H1 (cell line): ENCODE measurements at regions not wholly inside any gene's neighbourhood (a gene's known extent, or its start where the extent isn't known, plus 50 kb on each side); places are given as distances from the start of the nearest gene placed in this dataset.
A peak's percentile ranks its signal among the peaks of the same experiment; 100 is the strongest.

Experiments
- CTCF ChIA-PET: fragments of 300-600 bp; sonication (Branson Sonifier 250); formaldehyde crosslinking; loops from one replicate; lab custom pipeline; 2021; ENCODE audit not compliant: partially characterized antibody; lab: Charles Lee
- POLR2A ChIA-PET: fragments of 300-600 bp; sonication (Branson Sonifier 250); formaldehyde crosslinking; loops from one replicate; lab custom pipeline; 2021; ENCODE audit warnings: inconsistent platforms; ENCODE audit not compliant: partially characterized antibody; lab: Charles Lee
- DNase-seq, 2 experiments: peaks; one replicate each; pipeline versions ENCODE4 v3.0.0 to v3.0.0-alpha.2; 2010 to 2022; ENCODE audit warnings: low spot score in 2 of 2, low read depth in 1 of 2, mixed read lengths in 1 of 2
- FAIRE-seq: peaks from 2 replicates; lab custom pipeline; 2011; peaks lifted over from hg19 to GRCh38; lab: Jason Lieb, UNC
- H2AFZ ChIP-seq: 2 replicates; pipeline ENCODE4 v1.8.1; 2012; ENCODE audit warnings: low read length, inconsistent platforms
- H2AK5ac ChIP-seq: 2 replicates; pipeline ENCODE4 v1.6.1; 2013; ENCODE audit warnings: low read depth, low read length
- H2BK120ac ChIP-seq: replicated peaks from 2 replicates; pipeline ENCODE3; 2013; ENCODE audit warnings: low read depth, low read length, inconsistent platforms
- H2BK12ac ChIP-seq: 2 replicates; pipeline ENCODE4 v1.6.1; 2013; ENCODE audit warnings: low read depth, low read length
- H2BK15ac ChIP-seq: 2 replicates; pipeline ENCODE4 v1.6.1; 2013; ENCODE audit warnings: low read length
- H2BK20ac ChIP-seq: 2 replicates; pipeline ENCODE4 v1.6.1; 2013; ENCODE audit warnings: low read length
- H2BK5ac ChIP-seq: 2 replicates; pipeline ENCODE4 v1.6.1; 2013; ENCODE audit warnings: low read depth, low read length
- H3K14ac ChIP-seq: 2 replicates; pipeline ENCODE4 v1.6.1; 2013; ENCODE audit warnings: inconsistent platforms; ENCODE audit not compliant: insufficient read length
- H3K18ac ChIP-seq: 2 replicates; pipeline ENCODE4 v1.6.1; 2013; ENCODE audit warnings: low read length; ENCODE audit errors: extremely low read depth
- H3K23ac ChIP-seq: 2 replicates; pipeline ENCODE4 v1.6.1; 2013; ENCODE audit warnings: inconsistent platforms; ENCODE audit not compliant: insufficient read length
- H3K23me2 ChIP-seq: 2 replicates; pipeline ENCODE4 v1.6.1; 2013; ENCODE audit warnings: low read depth, low read length
- H3K27ac ChIP-seq: 2 replicates; pipeline ENCODE4 v1.6.1; 2011; ENCODE audit warnings: low read depth, low read length, inconsistent platforms
- H3K27me3 ChIP-seq, 4 experiments: replicated peaks in 1 of 4; 1 replicate in 1 of 4; 2 replicates in 3 of 4; pipeline versions ENCODE4 v1.6.1 to v1.8.1; 2011 to 2013; ENCODE audit warnings: low read length in 3 of 4, mild to moderate bottlenecking in 3 of 4, inconsistent platforms in 2 of 4, mixed read lengths in 2 of 4, moderate library complexity in 1 of 4; ENCODE audit not compliant: control insufficient read depth in 3 of 4, insufficient read depth in 3 of 4; ENCODE audit errors: extremely low read depth in 1 of 4
- H3K36me3 ChIP-seq, 4 experiments: 2 replicates each; pipeline versions ENCODE4 v1.6.1 to v1.8.1; 2011 to 2013; ENCODE audit warnings: mild to moderate bottlenecking in 4 of 4, low read length in 3 of 4, moderate library complexity in 2 of 4, control low read depth in 1 of 4, inconsistent platforms in 1 of 4; ENCODE audit not compliant: insufficient read depth in 4 of 4, control insufficient read depth in 2 of 4
- H3K4ac ChIP-seq: replicated peaks from 2 replicates; pipeline ENCODE3; 2013; ENCODE audit warnings: low read length, low read depth, mixed read lengths, inconsistent platforms; ENCODE audit not compliant: insufficient read length
- H3K4me1 ChIP-seq, 4 experiments: replicated peaks in 1 of 4; 1 replicate in 1 of 4; 2 replicates in 3 of 4; pipeline versions ENCODE4 v1.6.1 to v1.8.1; 2011 to 2013; ENCODE audit warnings: low read length in 3 of 4, inconsistent platforms in 2 of 4, mixed read lengths in 1 of 4; ENCODE audit not compliant: insufficient read depth in 4 of 4, control insufficient read depth in 3 of 4
- H3K4me2 ChIP-seq, 2 experiments: 2 replicates each; pipeline versions ENCODE4 v1.6.1 to v1.8.1; 2011 to 2013; ENCODE audit warnings: low read depth in 2 of 2, low read length in 2 of 2, control low read depth in 1 of 2, inconsistent platforms in 1 of 2, mild to moderate bottlenecking in 1 of 2; ENCODE audit not compliant: insufficient read depth in 1 of 2
- H3K4me3 ChIP-seq, 4 experiments: fragments of 200-600, 300-600 bp in 1 of 4; sonication (generic), shearing (Covaris generic), sonication (Bioruptor Twin) in 1 of 4; 2 replicates each; pipeline versions ENCODE4 v1.5.1 to v1.8.1; 2011 to 2016; ENCODE audit warnings: low read length in 4 of 4, low read depth in 3 of 4, control low read depth in 2 of 4, inconsistent platforms in 2 of 4, mild to moderate bottlenecking in 2 of 4, mixed read lengths in 1 of 4, moderate library complexity in 1 of 4; ENCODE audit not compliant: insufficient read depth in 2 of 4; ENCODE audit errors: extremely low read depth in 1 of 4
- H3K56ac ChIP-seq: replicated peaks from 2 replicates; pipeline ENCODE3; 2013; ENCODE audit warnings: low read depth, mild to moderate bottlenecking, mixed read lengths, low read length, inconsistent platforms; ENCODE audit not compliant: insufficient read length
- H3K79me1 ChIP-seq: 2 replicates; pipeline ENCODE4 v1.6.1; 2013; ENCODE audit warnings: low read depth, low read length, control low read depth
- H3K79me2 ChIP-seq, 2 experiments: 2 replicates each; pipeline versions ENCODE4 v1.6.1 to v1.8.1; 2012 to 2013; ENCODE audit warnings: low read length in 2 of 2, mild to moderate bottlenecking in 2 of 2, inconsistent platforms in 1 of 2; ENCODE audit not compliant: insufficient read depth in 2 of 2, control insufficient read depth in 1 of 2
- H3K9ac ChIP-seq, 4 experiments: replicated peaks in 1 of 4; 1 replicate in 1 of 4; 2 replicates in 3 of 4; pipeline versions ENCODE4 v1.6.1 to v1.8.1; 2011 to 2013; ENCODE audit warnings: low read depth in 3 of 4, low read length in 3 of 4, control low read depth in 2 of 4, mild to moderate bottlenecking in 2 of 4, moderate library complexity in 2 of 4, inconsistent platforms in 1 of 4; ENCODE audit errors: extremely low read depth in 1 of 4
- H3K9me3 ChIP-seq, 2 experiments: 2 replicates each; pipeline versions ENCODE4 v1.6.1 to v1.8.1; 2012 to 2013; ENCODE audit warnings: mild to moderate bottlenecking in 2 of 2, moderate library complexity in 2 of 2, control low read depth in 1 of 2, inconsistent platforms in 1 of 2, low read depth in 1 of 2, low read length in 1 of 2, mixed read lengths in 1 of 2; ENCODE audit not compliant: insufficient read depth in 2 of 2
- H4K20me1 ChIP-seq, 2 experiments: replicated peaks in 1 of 2; 2 replicates each; pipeline versions ENCODE3 to v1.8.1; 2011 to 2013; ENCODE audit warnings: inconsistent platforms in 2 of 2, low read length in 2 of 2, mild to moderate bottlenecking in 1 of 2; ENCODE audit not compliant: insufficient read depth in 2 of 2, control insufficient read depth in 1 of 2
- H4K5ac ChIP-seq: 2 replicates; pipeline ENCODE4 v1.6.1; 2013; ENCODE audit warnings: low read length, low read depth, mixed read lengths, inconsistent platforms; ENCODE audit not compliant: insufficient read length
- H4K8ac ChIP-seq: 2 replicates; pipeline ENCODE4 v1.8.0; 2013; ENCODE audit warnings: mild to moderate bottlenecking, moderate library complexity, low read length, inconsistent platforms; ENCODE audit not compliant: insufficient read depth; ENCODE audit errors: extremely low read depth
- H4K91ac ChIP-seq: replicated peaks from 2 replicates; pipeline ENCODE3; 2013; ENCODE audit warnings: low read length, mixed read lengths, inconsistent platforms; ENCODE audit not compliant: insufficient read length
- ATF2 ChIP-seq: IDR thresholded peaks from 2 replicates; pipeline ENCODE4 v1.6.1; 2012; ENCODE audit warnings: low read length, inconsistent platforms
- BCL11A ChIP-seq, 2 experiments: IDR thresholded peaks; one replicate each; pipeline ENCODE4 v1.6.1; 2011; ENCODE audit warnings: low read depth in 2 of 2, low read length in 2 of 2, mild to moderate bottlenecking in 2 of 2
- CHD2 ChIP-seq: IDR thresholded peaks from 2 replicates; pipeline ENCODE4 v1.6.1; 2012; ENCODE audit warnings: low read length, improper control_type of control experiment
- EGR1 ChIP-seq: IDR thresholded peaks from 2 replicates; pipeline ENCODE4 v1.6.1; 2011; ENCODE audit warnings: low read depth, low read length, borderline replicate concordance
- GTF2F1 ChIP-seq: IDR thresholded peaks from 2 replicates; pipeline ENCODE4 v1.6.1; 2012; ENCODE audit warnings: low read depth, low read length, improper control_type of control experiment, borderline replicate concordance
- JUN ChIP-seq: IDR thresholded peaks from 2 replicates; pipeline ENCODE4 v1.6.1; 2011; ENCODE audit warnings: low read depth, mild to moderate bottlenecking, improper control_type of control experiment, low read length
- NANOG ChIP-seq: IDR thresholded peaks from 2 replicates; pipeline ENCODE4 v1.6.1; 2011; ENCODE audit warnings: low read length, low read depth, mild to moderate bottlenecking, inconsistent platforms; ENCODE audit not compliant: insufficient read depth, poor library complexity, severe bottlenecking
- SAP30 ChIP-seq: fragments of 300-600 bp; sonication (generic); IDR thresholded peaks from 2 replicates; pipeline ENCODE4 v1.7.1; 2012; ENCODE audit warnings: low read length, moderate library complexity, mild to moderate bottlenecking, inconsistent platforms; ENCODE audit not compliant: insufficient read depth, insufficient replicate concordance
- SIX5 ChIP-seq: IDR thresholded peaks from 2 replicates; pipeline ENCODE4 v1.6.1; 2011; ENCODE audit warnings: mild to moderate bottlenecking, low read depth, low read length
- ZNF274 ChIP-seq: IDR thresholded peaks from 2 replicates; pipeline ENCODE4 v1.7.0; 2012; ENCODE audit warnings: low read length, borderline replicate concordance; ENCODE audit errors: extremely low read depth
- WGBS, 2 experiments: shearing (Covaris generic) in 1 of 2; methylation state at CpG; one replicate each; pipeline versions ENCODE4 v1.1.6 to v1.1.7; 2013 to 2015; ENCODE audit warnings: low lambda C conversion rate in 2 of 2, mixed read lengths in 2 of 2, inconsistent platforms in 1 of 2, low coverage in 1 of 2, missing lambda C conversion rate in 1 of 2; ENCODE audit not compliant: insufficient replicate concordance in 2 of 2, insufficient coverage in 1 of 2, insufficient read length in 1 of 2; ENCODE audit errors: extremely low coverage in 1 of 2, missing lambda C conversion rate in 1 of 2; 5-methylcytosine and 5-hydroxymethylcytosine counted together
- TF ChIP-seq, protein P1 (sequence below): IDR thresholded peaks from 2 replicates; pipeline ENCODE4 v1.6.1; 2012; ENCODE audit warnings: inconsistent platforms

DNA sequence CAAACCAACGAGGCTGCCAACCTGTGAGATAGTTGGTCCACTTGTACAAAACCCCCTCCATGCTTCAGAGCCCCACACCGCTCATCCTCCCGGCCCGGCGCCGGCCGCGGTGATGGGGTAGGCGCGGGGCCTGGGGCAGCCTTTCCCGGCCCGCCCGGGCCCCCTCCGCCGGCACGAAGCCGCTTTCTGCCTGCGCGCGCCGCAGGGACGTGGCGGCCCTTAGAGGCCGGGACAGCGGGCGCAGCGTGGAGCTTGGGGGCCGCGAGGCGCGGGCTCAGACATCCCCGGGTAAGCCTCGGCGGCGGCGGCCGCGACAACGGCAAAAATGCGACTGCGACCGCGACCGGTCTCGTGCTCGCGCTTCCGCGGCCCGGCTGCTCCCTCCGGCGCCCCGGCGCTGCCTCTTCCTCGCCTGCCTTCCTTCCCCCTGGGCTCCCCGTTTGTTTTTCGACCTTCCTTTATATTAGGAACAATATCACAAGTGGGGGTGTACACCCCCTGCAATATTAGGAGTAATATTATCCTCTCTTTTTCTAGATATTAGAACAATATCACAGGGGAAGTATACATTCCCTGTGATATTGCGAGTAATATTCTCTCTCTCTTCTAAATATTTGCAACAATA lies 53.9 kb upstream of the CEACAM21 start:
- Histone ChIP-seq H3K4ac (no peak overlapping the region), H3K27ac (no peak overlapping the region), H3K23ac (no peak overlapping the region), H3K4me3 (peak overlapping the region in 2 of 4 experiments; percentile 25 to 26; a peak in 3 of 8 replicates), H3K14ac (no peak overlapping the region), H2BK12ac (no peak overlapping the region), H3K4me1 (no peaks in the 10 kb centered on the region), H2AK5ac (no peak overlapping the region), H2BK5ac (no peak overlapping the region), H2BK20ac (no peak overlapping the region), H3K36me3 (no peaks in the 10 kb centered on the region), H2BK120ac (no peak overlapping the region), H4K5ac (no peak overlapping the region), H3K9me3 (peaks cover 10% of the 10 kb centered on the region in 2 experiments), H2AFZ (no peak overlapping the region), H3K4me2 (peak overlapping the region; percentile 7 to 27; a peak in 2 of 4 replicates), H3K56ac (no peak overlapping the region), H2BK15ac (no peak overlapping the region), H3K79me1 (no peaks in the 10 kb centered on the region), H3K23me2 (no peaks in the 10 kb centered on the region), H3K79me2 (no peaks in the 10 kb centered on the region), H3K9ac (no peak overlapping the region), H4K20me1 (no peaks in the 10 kb centered on the region), H4K91ac (no peak overlapping the region), H3K27me3 (peaks cover 0 to 22% (median 11%) of the 10 kb centered on the region in 4 experiments; a peak in 6 of 7 replicates), H4K8ac (no peak overlapping the region; the same call in 1 of the 2 replicates), H3K18ac (no peak overlapping the region)
- no peak for FAIRE-seq
- peak in 1 of 2 experiments; percentile 56 for DNase-seq
- CTCF ChIA-PET: no interaction called here
- 75% methylated on average over 36 of the region's 58 CpGs; no CpG with 5 or more reads in 1 of the 2 experiments for WGBS, 2 experiments
- POLR2A ChIA-PET: no interaction called here
- TF ChIP-seq ZNF274 (no peak), NANOG (no peak), ATF2 (no peak), CHD2 (no peak), GTF2F1 (no peak), JUN (no peak), SIX5 (no peak), BCL11A (IDR thresholded peaks at IDR 0.05; ENCODE audit: low read depth in 2 of 2, low read length in 2 of 2) (no peak), SAP30 (no peak), EGR1 (no peak)
- TF ChIP-seq, protein P1, sequence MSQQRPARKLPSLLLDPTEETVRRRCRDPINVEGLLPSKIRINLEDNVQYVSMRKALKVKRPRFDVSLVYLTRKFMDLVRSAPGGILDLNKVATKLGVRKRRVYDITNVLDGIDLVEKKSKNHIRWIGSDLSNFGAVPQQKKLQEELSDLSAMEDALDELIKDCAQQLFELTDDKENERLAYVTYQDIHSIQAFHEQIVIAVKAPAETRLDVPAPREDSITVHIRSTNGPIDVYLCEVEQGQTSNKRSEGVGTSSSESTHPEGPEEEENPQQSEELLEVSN: no peak
